ENCODE measurements at regions not wholly inside any gene's neighbourhood (a gene's known extent, or its start where the extent isn't known, plus 50 kb on each side); places are given as distances from the start of the nearest gene placed in this dataset.

GRCh38 chr1:230540421-230541155, 101.7 kb upstream of the COG2 start:
- TF ChIP-seq CTCF (IDR thresholded peaks at IDR 0.05): no peak
- no peak for TF ChIP-seq POLR2A (IDR thresholded peaks at IDR 0.05)

Data from testis (tissue), 2 donors.